Nephron progenitor cell (in vitro differentiated cells): ENCODE measurements at regions not wholly inside any gene's neighbourhood (a gene's known extent, or its start where the extent isn't known, plus 50 kb on each side); places are given as distances from the start of the nearest gene placed in this dataset.

Experiments
- DNase-seq: peaks from one replicate; pipeline ENCODE4 v3.0.0; 2021
- H3K27ac Mint-ChIP-seq: 2 replicates; pipeline ENCODE4 v1.8.0; 2021; ENCODE audit warnings: mild to moderate bottlenecking, moderate library complexity, mixed read lengths
- H3K27me3 Mint-ChIP-seq: 2 replicates; pipeline ENCODE4 v1.8.0; 2021; ENCODE audit warnings: mild to moderate bottlenecking, low read depth, mixed read lengths; ENCODE audit not compliant: poor library complexity
- H3K36me3 Mint-ChIP-seq: 2 replicates; pipeline ENCODE4 v1.8.0; 2021; ENCODE audit warnings: low read depth, mixed read lengths
- H3K4me1 Mint-ChIP-seq: 2 replicates; pipeline ENCODE4 v1.8.0; 2021; ENCODE audit warnings: mixed read lengths
- H3K4me3 Mint-ChIP-seq: 2 replicates; pipeline ENCODE4 v1.8.0; 2021; ENCODE audit warnings: mild to moderate bottlenecking, moderate library complexity, mixed read lengths
- H3K9me3 Mint-ChIP-seq: 2 replicates; pipeline ENCODE4 v1.8.0; 2021; ENCODE audit warnings: mild to moderate bottlenecking, moderate library complexity, mixed read lengths
- TF ChIP-seq, protein P1 (sequence below): fragments of 200-600 bp; sonication (generic); IDR thresholded peaks from 2 replicates; pipeline ENCODE4 v1.5.0; 2021; ENCODE audit warnings: antibody characterized with exemption

DNA sequence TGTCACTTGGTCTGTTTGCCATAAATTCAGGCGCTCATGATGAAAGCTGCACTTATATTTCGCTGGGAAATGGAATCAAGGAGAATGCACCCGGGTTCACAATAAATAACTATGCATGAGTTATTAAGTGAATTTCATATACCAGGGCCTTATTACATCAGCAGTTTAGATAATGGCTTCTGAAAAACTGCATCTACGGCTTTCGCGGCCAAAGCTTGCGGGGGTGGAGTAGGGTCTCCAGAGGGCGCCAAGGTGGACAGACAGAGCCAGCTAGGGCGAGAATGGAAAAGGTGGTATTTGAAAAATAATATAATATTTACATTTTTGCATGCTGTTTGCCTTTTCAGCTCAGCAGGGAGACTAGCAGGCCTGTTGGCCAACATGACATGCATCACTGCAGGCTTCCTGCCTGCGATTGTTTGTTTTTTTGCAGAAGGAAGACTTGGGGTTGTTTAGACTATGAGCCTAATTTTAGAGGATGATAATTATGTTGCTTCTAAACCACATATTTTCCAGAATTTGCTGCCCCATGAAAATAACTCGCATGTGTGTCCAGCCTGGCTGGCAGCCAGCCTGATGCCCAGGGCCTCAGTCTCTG lies 173.8 kb upstream of the IRX3 start:
- no peak overlapping the region for H3K4me3 Mint-ChIP-seq
- no peak for DNase-seq
- TF ChIP-seq, protein P1, sequence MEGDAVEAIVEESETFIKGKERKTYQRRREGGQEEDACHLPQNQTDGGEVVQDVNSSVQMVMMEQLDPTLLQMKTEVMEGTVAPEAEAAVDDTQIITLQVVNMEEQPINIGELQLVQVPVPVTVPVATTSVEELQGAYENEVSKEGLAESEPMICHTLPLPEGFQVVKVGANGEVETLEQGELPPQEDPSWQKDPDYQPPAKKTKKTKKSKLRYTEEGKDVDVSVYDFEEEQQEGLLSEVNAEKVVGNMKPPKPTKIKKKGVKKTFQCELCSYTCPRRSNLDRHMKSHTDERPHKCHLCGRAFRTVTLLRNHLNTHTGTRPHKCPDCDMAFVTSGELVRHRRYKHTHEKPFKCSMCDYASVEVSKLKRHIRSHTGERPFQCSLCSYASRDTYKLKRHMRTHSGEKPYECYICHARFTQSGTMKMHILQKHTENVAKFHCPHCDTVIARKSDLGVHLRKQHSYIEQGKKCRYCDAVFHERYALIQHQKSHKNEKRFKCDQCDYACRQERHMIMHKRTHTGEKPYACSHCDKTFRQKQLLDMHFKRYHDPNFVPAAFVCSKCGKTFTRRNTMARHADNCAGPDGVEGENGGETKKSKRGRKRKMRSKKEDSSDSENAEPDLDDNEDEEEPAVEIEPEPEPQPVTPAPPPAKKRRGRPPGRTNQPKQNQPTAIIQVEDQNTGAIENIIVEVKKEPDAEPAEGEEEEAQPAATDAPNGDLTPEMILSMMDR: no peak
- peaks cover 19% of the 10 kb centered on the region for H3K36me3 Mint-ChIP-seq
- peaks cover 11% of the 10 kb centered on the region for H3K27me3 Mint-ChIP-seq
- H3K9me3 Mint-ChIP-seq: peaks cover 30% of the 10 kb centered on the region
- peaks cover 52% of the 10 kb centered on the region for H3K4me1 Mint-ChIP-seq
- no peak overlapping the region for H3K27ac Mint-ChIP-seq

DNA sequence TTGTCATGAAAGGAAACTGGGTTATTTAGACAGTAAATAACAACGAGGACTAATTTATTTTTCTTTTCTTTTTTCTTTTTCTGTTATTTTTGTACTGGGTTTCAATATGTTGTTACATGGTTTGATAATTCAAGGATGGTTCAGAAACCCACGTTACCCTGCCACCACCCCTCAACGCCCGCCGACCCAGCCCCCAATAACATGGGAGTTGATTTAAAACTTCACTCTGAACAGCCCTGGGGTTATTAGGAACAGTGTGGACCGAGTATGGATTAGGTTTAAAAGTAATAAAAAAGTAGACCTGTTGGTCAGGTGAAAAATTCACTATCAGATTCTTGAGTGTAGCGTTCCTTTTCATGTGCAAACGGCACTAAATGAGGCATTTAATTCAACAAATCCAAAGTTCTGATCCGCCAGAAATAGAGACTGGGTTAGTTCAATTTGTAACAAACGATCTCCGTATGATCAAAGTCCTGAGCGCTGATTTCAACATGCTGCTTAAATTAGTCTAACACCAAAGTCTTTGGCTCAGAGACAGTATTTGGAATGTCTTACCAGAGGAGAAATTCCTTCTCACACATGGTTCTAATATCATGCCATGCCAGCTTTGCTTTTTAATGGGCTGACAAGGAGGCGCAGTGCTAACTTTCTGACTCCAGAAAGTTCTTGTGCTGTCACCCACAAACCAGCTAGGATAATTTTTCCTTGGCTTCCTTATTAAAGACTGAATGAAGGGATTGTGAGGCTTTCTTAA lies 173.1 kb upstream of the IRX3 start:
- Mint-ChIP-seq H3K27ac (no peak overlapping the region), H3K4me1 (peaks cover 59% of the 10 kb centered on the region), H3K36me3 (peaks cover 16% of the 10 kb centered on the region), H3K9me3 (peaks cover 26% of the 10 kb centered on the region), H3K27me3 (peaks cover 16% of the 10 kb centered on the region), H3K4me3 (peak overlapping the region; percentile 13)
- TF ChIP-seq, protein P1: no peak
- no peak for DNase-seq

DNA sequence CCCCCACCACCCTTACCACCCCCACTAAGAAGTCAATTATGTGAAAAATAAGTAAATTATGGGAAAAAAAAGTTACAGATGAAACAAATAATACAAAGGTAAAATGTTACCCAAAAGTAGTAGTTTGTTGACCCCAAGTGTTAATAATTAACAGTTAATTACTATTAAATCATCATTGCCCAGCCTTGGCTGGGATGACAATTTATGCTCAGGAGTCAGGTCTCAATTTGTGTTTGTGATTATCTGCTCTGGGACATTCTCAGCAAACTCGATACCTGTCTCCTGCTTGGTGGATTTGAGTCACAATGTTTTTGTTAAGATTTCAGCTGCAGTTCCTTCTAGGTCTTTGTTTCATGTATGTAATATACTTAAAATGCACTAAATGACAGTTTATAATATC lies 172.3 kb upstream of the IRX3 start:
- Mint-ChIP-seq H3K27ac (no peak overlapping the region), H3K4me3 (peak overlapping the region; percentile 18), H3K4me1 (peaks cover 63% of the 10 kb centered on the region), H3K27me3 (peaks cover 20% of the 10 kb centered on the region), H3K36me3 (peaks cover 8% of the 10 kb centered on the region), H3K9me3 (peaks cover 19% of the 10 kb centered on the region)
- TF ChIP-seq, protein P1: no peak
- DNase-seq: no peak

DNA sequence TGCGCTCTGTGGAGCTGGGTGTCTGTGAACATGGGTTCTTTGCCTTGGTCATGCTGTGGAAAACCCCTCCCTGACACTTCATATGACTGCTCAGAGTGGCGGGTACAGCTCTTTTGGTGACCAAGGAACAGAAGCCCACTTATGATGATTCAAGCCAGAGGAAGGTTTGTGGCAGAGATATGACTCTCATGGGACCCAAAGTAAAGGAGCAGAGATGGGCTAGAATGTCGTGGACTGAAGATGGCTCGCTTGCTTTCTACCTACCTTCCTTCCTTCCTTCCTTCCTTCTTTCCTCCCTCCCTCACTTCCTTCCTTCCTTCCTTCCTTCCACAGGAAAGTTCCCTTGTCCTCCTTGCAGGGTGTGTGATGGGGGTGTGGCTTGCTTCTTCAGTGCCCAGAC lies 169.7 kb upstream of the IRX3 start:
- Mint-ChIP-seq H3K9me3 (no peaks in the 10 kb centered on the region), H3K36me3 (no peaks in the 10 kb centered on the region), H3K4me3 (no peak overlapping the region), H3K27ac (no peak overlapping the region), H3K4me1 (peaks cover 82% of the 10 kb centered on the region), H3K27me3 (peaks cover 25% of the 10 kb centered on the region)
- TF ChIP-seq, protein P1: no peak
- DNase-seq: no peak

DNA sequence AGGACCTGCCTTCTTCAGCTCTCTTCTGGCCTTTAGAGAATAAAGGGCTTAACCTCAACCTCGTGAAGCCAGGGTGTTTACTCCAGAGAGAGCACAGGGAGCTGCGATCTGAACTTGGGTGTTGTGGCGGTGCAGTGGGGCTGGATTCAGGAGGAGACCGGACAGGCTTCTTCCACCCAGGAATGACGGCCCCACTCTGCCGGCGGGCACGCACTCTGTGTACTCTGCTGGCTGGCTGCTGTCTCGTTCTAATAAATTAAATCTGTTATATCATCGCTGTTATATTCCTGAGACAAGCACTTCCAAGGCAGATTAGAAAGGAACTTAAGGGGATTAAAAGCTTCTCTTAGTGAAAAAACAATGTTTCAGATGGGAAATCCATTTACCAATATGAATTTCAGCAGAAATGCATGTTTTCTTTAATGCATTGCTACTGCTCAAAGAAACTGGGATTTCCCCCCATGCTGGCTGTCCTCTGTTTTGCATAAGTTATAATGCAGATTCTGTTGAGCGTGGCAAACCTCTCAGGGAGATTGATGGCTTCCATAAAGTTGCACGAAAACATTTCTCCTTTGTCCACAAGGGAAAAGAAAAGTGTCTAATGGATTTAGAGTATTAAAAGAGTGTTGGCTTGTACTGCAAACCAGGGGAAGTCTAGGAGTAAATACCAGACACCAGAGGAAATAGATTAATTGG lies 168.6 kb upstream of the IRX3 start:
- peaks cover 28% of the 10 kb centered on the region for H3K27me3 Mint-ChIP-seq
- peaks cover 84% of the 10 kb centered on the region for H3K4me1 Mint-ChIP-seq
- TF ChIP-seq, protein P1: no peak
- no peak for DNase-seq
- no peaks in the 10 kb centered on the region for H3K9me3 Mint-ChIP-seq
- H3K4me3 Mint-ChIP-seq: no peak overlapping the region
- H3K27ac Mint-ChIP-seq: no peak overlapping the region
- H3K36me3 Mint-ChIP-seq: no peaks in the 10 kb centered on the region
